ENCODE measurements at regions not wholly inside any gene's neighbourhood (a gene's known extent, or its start where the extent isn't known, plus 50 kb on each side); places are given as distances from the start of the nearest gene placed in this dataset.
A peak's percentile ranks its signal among the peaks of the same experiment; 100 is the strongest.

DNA sequence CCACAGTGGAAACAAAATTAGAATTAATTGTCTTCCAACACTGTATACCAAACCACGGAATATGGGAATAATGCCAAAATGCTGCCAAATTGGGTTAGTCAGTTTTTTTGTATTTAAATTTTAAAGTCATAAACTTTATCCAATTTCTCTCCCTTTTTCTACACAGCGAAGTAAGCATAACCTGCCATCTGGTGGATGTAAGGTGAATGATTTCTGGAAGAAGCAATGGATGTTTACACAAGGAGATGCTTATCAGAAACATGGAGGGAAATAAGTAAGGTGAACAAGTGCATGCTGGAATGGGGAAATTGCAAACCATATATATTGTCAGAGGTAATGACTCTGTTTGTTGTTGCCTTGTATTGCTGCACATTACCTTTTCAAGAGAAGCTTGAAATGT lies 691.9 kb downstream of the TECRL start:
- Histone ChIP-seq H3K9me3 (no peaks in the 10 kb centered on the region; the same call in 1 of the 2 replicates), H3K4me3 (ENCODE audit: low read depth in 2 of 2, low read length in 1 of 2) (no peak overlapping the region), H3K27ac (ENCODE audit: low read depth in 2 of 2, low read length in 1 of 2) (no peak overlapping the region), H3K27me3 (ENCODE audit: insufficient read depth) (no peaks in the 10 kb centered on the region), H3K4me1 (ENCODE audit: control insufficient read depth in 1 of 2, insufficient read depth in 2 of 2, low read depth in 1 of 2, low read length in 1 of 2) (no peaks in the 10 kb centered on the region), H3F3A (replicated peaks; ENCODE audit: insufficient read depth) (no peaks in the 10 kb centered on the region), H3K9ac (no peak overlapping the region), H3K4me2 (no peak overlapping the region), H3K9me2 (no peaks in the 10 kb centered on the region), H3K79me2 (ENCODE audit: insufficient read depth) (no peaks in the 10 kb centered on the region), H3K36me3 (replicated peaks in 1 of 2; ENCODE audit: control insufficient read depth in 1 of 2, insufficient read depth in 2 of 2, low read length in 1 of 2) (no peaks in the 10 kb centered on the region), H2AFZ (ENCODE audit: low read depth) (no peak overlapping the region), H4K20me1 (ENCODE audit: insufficient read depth) (no peaks in the 10 kb centered on the region)
- TF ChIP-seq RAD21 (IDR thresholded peaks at IDR 0.05; ENCODE audit: low read length) (peak; percentile 58), SIN3A (IDR thresholded peaks at IDR 0.05; ENCODE audit: borderline replicate concordance, low read depth, low read length) (no peak), MXI1 (IDR thresholded peaks at IDR 0.05; ENCODE audit: low read depth, low read length) (no peak), GABPA (IDR thresholded peaks at IDR 0.05; ENCODE audit: low read depth) (no peak), EP300 (IDR thresholded peaks at IDR 0.05; ENCODE audit: borderline replicate concordance in 1 of 2, low read depth in 1 of 2, low read length in 1 of 2) (no peak), RXRA (IDR thresholded peaks at IDR 0.05; ENCODE audit: borderline replicate concordance, low read depth) (no peak), FOSL2 (IDR thresholded peaks at IDR 0.05; ENCODE audit: borderline replicate concordance, low read depth) (no peak), NFIC (IDR thresholded peaks at IDR 0.05; ENCODE audit: borderline replicate concordance) (no peak), ELF1 (IDR thresholded peaks at IDR 0.05) (no peak), SMC3 (IDR thresholded peaks at IDR 0.05; ENCODE audit: low read depth, low read length) (peak; percentile 20; the same call in 1 of the 2 replicates), MEF2A (IDR thresholded peaks at IDR 0.05; ENCODE audit: borderline replicate concordance, low read depth) (no peak), POLR2AphosphoS5 (IDR thresholded peaks at IDR 0.05; ENCODE audit: low read depth, low read length) (no peak), FOXM1 (IDR thresholded peaks at IDR 0.05; ENCODE audit: low read depth) (no peak), JUND (IDR thresholded peaks at IDR 0.05) (no peak), GATA2 (CRISPR knock-in tag; IDR thresholded peaks at IDR 0.05) (peak; percentile 45), RFX5 (IDR thresholded peaks at IDR 0.05; ENCODE audit: low read length) (no peak), TEAD4 (IDR thresholded peaks at IDR 0.05; ENCODE audit: borderline replicate concordance, insufficient read depth) (no peak)
- TF ChIP-seq, protein P1, sequence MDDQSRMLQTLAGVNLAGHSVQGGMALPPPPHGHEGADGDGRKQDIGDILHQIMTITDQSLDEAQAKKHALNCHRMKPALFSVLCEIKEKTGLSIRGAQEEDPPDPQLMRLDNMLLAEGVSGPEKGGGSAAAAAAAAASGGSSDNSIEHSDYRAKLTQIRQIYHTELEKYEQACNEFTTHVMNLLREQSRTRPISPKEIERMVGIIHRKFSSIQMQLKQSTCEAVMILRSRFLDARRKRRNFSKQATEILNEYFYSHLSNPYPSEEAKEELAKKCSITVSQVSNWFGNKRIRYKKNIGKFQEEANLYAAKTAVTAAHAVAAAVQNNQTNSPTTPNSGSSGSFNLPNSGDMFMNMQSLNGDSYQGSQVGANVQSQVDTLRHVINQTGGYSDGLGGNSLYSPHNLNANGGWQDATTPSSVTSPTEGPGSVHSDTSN (IDR thresholded peaks at IDR 0.05) = no peak
- TF ChIP-seq, protein P2, sequence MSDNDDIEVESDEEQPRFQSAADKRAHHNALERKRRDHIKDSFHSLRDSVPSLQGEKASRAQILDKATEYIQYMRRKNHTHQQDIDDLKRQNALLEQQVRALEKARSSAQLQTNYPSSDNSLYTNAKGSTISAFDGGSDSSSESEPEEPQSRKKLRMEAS (IDR thresholded peaks at IDR 0.05; ENCODE audit: low read depth) = no peak
- TF ChIP-seq, protein P3, sequence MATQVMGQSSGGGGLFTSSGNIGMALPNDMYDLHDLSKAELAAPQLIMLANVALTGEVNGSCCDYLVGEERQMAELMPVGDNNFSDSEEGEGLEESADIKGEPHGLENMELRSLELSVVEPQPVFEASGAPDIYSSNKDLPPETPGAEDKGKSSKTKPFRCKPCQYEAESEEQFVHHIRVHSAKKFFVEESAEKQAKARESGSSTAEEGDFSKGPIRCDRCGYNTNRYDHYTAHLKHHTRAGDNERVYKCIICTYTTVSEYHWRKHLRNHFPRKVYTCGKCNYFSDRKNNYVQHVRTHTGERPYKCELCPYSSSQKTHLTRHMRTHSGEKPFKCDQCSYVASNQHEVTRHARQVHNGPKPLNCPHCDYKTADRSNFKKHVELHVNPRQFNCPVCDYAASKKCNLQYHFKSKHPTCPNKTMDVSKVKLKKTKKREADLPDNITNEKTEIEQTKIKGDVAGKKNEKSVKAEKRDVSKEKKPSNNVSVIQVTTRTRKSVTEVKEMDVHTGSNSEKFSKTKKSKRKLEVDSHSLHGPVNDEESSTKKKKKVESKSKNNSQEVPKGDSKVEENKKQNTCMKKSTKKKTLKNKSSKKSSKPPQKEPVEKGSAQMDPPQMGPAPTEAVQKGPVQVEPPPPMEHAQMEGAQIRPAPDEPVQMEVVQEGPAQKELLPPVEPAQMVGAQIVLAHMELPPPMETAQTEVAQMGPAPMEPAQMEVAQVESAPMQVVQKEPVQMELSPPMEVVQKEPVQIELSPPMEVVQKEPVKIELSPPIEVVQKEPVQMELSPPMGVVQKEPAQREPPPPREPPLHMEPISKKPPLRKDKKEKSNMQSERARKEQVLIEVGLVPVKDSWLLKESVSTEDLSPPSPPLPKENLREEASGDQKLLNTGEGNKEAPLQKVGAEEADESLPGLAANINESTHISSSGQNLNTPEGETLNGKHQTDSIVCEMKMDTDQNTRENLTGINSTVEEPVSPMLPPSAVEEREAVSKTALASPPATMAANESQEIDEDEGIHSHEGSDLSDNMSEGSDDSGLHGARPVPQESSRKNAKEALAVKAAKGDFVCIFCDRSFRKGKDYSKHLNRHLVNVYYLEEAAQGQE (IDR thresholded peaks at IDR 0.05; ENCODE audit: low read depth, low read length) = no peak
- TF ChIP-seq, protein P4, sequence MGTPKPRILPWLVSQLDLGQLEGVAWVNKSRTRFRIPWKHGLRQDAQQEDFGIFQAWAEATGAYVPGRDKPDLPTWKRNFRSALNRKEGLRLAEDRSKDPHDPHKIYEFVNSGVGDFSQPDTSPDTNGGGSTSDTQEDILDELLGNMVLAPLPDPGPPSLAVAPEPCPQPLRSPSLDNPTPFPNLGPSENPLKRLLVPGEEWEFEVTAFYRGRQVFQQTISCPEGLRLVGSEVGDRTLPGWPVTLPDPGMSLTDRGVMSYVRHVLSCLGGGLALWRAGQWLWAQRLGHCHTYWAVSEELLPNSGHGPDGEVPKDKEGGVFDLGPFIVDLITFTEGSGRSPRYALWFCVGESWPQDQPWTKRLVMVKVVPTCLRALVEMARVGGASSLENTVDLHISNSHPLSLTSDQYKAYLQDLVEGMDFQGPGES (IDR thresholded peaks at IDR 0.05; ENCODE audit: low read depth, low read length) = no peak
- TF ChIP-seq, protein P5, sequence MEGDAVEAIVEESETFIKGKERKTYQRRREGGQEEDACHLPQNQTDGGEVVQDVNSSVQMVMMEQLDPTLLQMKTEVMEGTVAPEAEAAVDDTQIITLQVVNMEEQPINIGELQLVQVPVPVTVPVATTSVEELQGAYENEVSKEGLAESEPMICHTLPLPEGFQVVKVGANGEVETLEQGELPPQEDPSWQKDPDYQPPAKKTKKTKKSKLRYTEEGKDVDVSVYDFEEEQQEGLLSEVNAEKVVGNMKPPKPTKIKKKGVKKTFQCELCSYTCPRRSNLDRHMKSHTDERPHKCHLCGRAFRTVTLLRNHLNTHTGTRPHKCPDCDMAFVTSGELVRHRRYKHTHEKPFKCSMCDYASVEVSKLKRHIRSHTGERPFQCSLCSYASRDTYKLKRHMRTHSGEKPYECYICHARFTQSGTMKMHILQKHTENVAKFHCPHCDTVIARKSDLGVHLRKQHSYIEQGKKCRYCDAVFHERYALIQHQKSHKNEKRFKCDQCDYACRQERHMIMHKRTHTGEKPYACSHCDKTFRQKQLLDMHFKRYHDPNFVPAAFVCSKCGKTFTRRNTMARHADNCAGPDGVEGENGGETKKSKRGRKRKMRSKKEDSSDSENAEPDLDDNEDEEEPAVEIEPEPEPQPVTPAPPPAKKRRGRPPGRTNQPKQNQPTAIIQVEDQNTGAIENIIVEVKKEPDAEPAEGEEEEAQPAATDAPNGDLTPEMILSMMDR (IDR thresholded peaks at IDR 0.05) = peak; percentile 53
- TF ChIP-seq, protein P6, sequence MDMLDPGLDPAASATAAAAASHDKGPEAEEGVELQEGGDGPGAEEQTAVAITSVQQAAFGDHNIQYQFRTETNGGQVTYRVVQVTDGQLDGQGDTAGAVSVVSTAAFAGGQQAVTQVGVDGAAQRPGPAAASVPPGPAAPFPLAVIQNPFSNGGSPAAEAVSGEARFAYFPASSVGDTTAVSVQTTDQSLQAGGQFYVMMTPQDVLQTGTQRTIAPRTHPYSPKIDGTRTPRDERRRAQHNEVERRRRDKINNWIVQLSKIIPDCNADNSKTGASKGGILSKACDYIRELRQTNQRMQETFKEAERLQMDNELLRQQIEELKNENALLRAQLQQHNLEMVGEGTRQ (IDR thresholded peaks at IDR 0.05; ENCODE audit: borderline replicate concordance, low read depth, low read length) = no peak
- TF ChIP-seq, protein P7, sequence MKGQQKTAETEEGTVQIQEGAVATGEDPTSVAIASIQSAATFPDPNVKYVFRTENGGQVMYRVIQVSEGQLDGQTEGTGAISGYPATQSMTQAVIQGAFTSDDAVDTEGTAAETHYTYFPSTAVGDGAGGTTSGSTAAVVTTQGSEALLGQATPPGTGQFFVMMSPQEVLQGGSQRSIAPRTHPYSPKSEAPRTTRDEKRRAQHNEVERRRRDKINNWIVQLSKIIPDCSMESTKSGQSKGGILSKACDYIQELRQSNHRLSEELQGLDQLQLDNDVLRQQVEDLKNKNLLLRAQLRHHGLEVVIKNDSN (IDR thresholded peaks at IDR 0.05; ENCODE audit: borderline replicate concordance, low read depth) = no peak
- CTCF ChIA-PET = no interaction called here
- 2% methylated on average over 2 of the region's 2 CpGs for WGBS (ENCODE audit: low lambda C conversion rate)
- DNase-seq = peak; percentile 3
- POLR2A ChIA-PET = no interaction called here
